HG03469 (cell line): ENCODE measurements at regions not wholly inside any gene's neighbourhood (a gene's known extent, or its start where the extent isn't known, plus 50 kb on each side); places are given as distances from the start of the nearest gene placed in this dataset.

Experiments used
- ATAC-seq: cut with Tn5 transposase; IDR thresholded peaks from one replicate; pipeline ENCODE4 v1.9.1; 2021; ENCODE audit warnings: mild to moderate bottlenecking, moderate library complexity, moderate number of reproducible peaks; ENCODE audit not compliant: unreplicated experiment

DNA sequence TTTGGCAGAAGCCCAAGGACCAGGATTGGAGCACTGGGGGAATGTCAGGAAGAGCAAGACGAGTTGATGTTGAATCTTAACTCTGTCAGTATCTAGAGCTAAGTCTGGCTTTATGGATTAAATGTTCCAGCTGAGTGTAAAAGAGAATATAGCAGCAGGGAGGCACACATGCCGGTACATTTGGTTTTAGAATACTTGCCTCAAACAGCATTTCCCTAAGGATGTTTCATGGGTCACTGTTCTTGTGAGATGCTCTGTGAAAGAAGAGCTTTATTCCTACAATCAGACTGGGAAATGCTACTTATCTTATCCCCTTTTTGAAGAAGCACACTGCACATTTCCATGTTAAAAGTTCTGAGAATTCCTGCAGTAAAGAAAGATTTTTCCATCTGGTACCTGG lies 440.3 kb upstream of the B3GALT2 start:
- ATAC-seq = no peak

DNA sequence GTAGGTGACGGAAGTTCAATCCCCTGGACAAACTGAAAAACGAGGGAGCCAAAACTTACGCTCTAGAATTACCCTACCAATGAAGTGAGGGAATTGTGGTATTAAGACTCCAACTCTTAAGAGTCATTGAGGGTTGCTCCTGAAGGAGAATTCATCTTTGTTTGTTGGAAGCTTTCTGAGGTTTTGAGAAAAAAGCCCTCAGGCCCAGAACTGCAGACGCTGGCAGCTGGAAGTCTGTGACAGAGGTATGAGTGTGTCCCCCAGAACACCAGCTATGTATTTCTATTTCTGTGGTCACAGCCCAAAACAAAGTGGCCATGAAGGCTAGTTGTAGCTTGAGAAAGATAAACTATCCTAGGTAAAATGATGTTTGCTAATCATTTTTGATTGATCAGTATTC lies 438.8 kb upstream of the B3GALT2 start:
- ATAC-seq = no peak

DNA sequence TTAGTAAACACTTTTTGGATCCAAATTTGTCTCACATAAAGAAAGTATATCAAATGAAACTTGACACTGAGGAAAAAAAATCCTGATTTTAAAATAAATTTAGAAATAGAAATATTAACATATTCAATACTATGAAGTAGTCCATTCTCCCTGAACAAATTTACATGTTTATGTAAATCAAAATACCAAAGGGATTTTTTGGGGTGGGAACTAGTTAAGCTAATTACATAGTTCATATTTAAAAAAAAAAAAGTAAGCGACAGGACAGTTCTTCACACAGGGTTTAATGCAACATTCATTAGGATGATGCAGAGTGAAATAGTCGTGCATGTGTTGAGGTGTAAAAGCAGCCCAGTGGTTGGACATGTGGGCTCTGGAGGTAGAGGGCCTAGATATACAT lies 433.5 kb upstream of the B3GALT2 start:
- ATAC-seq = no peak

DNA sequence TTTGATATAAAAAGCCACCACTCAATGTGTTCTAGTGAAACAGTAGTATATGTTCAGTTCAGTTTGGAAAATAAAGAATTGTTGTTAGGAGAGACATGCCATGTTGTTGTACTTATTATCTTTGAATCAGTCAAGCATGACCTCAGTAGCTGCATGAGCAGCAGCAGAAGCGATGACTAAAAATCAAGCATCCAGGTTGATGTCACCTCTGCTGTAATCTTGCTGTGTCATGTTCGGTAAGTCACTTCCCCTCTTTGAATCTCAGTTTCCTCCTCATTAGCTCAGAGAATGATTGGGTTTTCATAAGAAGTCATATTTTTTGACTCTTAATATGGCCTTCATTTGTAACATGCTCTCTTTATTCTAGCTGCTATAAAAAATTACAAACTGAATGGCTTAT lies 428.4 kb upstream of the B3GALT2 start:
- peak; percentile 79 for ATAC-seq

DNA sequence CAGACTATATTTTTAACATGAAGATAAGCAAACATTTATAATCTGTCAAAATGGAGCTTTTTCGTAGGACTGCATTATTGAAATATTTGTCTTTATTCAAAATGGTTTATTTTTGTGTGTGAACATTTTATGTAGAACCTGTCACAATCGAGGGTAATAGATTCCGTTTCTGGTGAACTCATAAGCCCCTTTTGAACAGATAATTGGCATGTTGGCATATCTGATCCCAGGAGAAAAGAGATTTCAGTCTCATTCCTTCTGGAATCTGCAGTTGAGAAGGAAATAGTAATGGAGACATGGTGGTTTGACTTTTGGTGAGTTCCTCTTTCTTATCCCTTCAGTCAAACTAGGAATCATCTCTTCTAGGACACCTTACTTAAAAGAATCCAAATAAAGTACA lies 427.9 kb upstream of the B3GALT2 start:
- ATAC-seq = no peak

DNA sequence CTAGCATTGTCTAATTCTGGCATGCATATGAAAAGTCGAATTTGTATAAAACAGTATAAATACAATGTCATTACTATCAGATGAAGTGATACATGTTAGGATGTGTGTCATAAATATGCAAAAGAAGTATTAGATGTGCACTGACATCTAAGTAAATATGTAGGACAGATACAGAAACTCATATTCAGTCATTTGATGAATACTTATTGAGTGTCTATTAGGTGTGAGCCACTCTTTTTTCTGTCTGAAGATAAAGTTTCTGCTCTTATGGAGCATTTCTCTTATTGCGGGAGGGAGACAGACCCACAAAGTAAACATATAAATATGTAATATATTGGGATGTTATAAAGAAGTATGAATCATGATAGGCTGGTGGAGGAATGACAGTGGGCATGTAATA lies 426.6 kb upstream of the B3GALT2 start:
- ATAC-seq = no peak

DNA sequence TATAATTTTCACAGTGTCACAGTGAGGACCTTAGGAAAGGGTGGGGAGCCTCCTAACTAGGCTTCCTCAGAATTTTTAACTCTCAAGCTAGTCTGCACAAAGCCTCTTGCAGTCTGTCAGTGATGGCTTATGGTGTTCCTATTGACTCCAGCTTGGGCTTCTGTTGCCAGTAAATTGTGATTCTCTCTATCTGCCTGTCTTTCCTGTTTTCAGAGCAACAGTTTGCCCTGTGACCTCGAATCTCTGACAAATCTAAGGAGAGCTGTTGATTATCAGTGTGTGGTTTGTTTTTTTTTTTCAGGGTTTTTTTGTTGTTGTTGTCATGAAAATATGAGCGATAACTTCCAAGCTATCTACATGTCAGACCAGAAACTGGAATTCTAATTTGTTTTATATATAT lies 423.2 kb upstream of the B3GALT2 start:
- no peak for ATAC-seq

DNA sequence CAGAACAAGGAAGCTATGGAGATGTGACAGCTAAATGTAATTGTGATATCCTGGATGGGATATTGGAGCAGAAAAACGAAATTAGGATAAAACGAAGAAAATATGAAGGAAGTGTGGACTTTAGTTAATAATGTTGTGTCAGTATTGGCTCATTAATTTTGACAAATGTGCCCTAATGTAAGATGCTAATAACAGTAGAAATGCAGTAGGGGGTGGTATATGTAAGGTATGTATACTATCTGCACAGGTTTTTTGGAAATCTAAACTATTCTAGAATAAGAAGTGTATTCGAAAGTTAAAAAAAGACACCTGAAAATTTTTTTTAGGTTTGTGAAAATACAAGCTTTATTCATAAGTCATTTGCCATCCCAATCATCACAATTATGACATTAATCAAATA lies 421.4 kb upstream of the B3GALT2 start:
- no peak for ATAC-seq

DNA sequence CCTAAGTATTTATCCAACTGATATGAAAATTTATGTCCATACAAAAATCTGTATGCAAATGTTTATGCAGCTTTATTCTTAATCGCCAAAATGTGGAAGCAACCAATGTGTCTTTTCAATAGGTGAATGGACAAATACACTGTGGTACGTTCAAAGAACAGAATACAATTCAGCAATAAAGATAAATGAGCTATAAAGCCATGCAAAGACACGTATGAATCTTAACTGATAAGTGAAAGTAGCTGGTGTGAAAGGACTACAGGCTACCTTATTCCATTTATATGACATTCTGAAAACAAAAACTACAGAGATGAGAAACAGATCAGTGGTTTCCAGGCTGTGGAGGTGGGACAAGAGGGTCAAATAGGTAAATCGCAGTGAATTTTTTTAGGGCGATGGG lies 419.6 kb upstream of the B3GALT2 start:
- ATAC-seq = no peak

DNA sequence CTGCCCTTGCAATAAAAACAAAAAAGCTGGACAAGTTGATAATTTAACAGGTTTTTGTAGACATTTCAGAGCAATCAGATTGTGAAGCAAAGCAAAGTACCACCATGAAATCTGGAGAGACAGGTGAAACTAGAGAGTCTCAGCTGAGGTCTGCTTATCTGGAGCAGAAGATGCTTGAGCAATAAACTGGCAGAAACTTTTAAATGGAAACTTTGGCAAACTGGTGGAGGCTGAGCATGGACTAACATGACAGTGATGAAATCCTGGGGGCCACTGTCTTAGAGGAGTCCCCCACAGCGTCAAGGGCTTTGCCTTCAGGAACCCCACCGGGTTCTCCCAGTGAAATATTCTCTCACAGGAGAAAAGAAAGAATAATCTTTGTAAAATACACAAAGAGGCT lies 416.3 kb upstream of the B3GALT2 start:
- no peak for ATAC-seq

DNA sequence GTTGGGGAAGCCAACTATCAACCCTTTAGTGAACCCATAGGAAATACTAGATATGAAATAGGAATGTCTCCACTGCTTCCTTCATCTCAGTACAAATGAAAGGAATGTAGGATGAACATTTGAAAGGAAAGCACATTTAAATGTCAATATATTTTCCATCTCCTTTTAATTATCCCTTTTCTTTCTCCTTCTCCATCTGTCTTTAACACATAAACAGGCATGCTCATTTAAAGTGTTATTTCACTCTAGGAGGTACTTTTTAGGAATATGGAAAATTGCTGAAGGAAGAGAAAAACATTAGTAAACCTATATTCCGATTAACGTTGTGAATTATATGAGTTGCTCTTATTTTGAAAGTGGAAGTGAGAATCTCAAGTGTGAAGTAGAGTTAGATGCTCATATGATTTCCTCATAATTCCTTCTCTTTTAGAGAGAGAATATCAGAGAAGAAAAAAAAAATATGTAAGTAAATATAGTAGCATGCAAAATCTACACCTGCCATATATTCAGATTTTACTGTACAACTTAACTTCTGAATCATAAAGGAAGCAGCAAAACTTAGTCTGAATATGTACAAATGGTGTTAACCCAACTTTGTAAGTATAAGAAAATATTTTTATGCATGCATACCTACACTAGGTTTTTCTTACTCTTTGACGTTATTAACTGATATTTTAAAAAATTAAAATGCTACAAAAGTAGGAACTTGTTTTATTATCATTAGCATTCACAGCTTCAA lies 406.9 kb upstream of the B3GALT2 start:
- ATAC-seq = no peak

DNA sequence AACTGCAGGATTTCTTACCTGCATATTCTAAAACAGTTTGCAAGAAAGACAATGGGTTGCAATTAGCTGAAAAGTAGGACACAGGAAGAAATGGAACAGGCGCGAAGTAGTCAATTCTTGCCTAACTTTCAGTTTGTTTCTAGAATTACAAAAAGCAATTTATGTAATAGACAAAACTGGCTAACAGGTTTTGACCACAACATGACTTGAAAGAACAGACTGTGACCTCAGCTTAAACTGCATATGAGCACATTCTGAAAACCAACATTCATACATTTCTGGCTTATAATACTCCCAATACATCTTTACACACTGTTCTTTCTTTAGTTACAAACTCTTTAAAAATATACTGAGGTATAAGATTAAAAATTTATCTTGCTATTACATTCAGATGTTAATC lies 405.9 kb upstream of the B3GALT2 start:
- ATAC-seq = no peak

DNA sequence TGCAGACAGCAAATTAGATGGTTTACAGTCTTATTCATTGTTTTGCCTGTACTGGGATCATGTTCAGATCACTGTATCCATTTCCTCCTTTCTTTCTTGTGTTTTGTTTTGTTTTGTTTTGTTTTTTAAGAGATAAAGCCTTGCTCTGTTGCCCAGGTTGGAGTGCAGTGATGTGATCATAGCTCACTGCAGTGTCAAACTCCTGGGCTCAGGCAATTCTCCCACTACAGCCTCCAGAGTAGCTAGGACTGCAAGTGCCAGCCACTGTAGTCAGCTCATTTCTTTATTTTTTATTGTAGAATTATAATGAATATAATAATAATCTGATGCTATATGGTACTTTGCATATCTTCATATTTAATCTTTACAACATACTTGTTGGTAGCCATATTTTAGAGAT lies 403.7 kb upstream of the B3GALT2 start:
- ATAC-seq = no peak

DNA sequence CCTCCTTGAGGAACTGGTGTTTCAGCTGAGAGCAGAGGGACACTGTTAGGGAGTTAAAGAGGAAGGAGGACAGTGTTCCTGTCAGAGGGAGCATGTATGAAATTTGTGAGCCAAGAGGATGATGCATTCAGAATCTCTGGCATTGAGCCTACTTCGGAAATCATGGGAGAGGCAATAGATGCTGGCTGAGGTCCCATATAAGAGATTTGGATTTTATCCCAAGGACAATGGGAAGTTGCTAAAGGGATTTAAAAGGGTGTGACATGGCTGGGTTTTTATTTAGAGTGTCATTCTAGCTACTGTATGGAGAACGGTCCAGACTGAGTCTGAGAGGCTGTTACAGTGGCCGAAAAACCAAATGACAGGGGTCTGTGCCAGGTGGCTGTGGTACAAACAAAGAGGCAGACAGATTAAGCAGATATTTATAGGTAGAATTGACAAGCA lies 403.2 kb upstream of the B3GALT2 start:
- no peak for ATAC-seq

DNA sequence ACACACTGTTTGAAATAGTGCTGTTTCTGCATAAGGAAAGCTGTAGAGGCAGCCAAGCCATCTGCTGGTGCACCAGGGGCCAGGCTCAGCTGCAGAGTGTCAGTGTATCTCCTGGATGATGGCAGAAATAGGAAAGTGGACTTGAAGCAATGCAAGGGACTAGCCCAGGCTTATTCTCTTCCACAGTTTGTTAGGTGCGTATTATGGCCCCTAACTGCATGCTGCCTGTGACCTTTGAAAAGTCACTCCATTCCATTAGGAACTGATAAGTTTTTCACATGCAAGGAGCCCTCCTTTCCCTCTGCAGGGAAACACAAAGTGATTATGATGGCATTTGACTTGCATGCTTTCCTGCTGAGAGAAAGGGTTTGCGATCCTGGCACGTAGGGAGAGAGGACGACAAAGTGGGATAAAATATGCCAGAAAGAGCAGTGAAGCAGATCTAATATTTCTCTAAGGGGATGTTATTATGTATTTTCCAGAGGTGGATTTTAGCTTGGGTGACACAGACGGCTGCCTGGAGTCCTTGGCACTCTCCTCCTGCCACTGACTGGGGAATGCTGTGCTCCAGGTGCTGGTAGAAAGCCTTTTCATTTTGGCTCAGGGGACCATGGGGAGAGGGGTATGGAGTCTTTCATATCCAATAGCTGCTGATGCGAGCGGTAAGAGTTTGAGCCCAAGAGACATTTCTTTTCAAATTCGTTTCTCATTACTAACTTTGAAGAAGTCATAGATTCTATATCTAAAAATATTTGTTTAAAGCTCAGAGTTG lies 402.1 kb upstream of the B3GALT2 start:
- ATAC-seq = no peak

DNA sequence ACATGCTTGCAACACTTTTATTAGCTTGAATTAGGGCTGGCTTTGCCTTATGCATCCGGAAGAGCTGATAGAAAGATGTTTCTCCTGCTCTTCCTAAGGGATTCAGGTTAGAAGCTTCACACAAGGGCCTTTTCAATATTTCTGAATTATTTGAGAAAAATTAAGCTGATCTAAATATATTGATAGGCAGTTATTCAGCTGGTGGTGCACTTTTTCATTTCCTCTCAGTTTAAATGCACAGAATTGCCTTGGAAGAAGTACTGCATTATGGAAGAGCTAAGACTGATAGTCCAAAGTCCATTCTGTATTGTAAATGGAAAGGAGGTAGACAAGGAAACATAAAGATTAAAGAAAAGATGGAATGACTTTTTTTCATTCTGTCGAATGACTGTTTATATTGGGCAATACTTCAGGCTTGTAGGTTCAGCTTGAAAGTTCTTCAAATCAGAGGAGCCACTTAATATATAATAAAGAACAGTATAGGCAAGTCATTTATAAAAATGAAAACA lies 398.4 kb upstream of the B3GALT2 start:
- no peak for ATAC-seq

DNA sequence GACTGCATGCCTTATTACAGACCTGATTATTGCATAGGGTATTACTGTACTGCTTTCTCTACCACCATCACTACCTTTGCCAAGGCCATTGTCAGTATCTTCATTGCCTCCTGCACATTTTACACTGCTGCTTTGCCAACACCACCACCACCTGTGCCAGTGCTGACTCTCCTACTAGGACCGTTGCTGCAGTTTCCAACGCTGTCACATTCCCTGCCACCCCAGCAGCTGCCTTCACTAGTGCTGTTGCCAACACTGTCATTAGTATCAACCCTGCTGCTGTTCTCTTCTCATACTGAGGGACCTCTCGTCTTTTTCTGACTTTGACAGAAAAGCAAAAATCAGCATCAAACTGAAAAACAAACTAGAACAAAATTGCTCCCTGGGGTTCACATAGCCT lies 394.9 kb upstream of the B3GALT2 start:
- no peak for ATAC-seq

DNA sequence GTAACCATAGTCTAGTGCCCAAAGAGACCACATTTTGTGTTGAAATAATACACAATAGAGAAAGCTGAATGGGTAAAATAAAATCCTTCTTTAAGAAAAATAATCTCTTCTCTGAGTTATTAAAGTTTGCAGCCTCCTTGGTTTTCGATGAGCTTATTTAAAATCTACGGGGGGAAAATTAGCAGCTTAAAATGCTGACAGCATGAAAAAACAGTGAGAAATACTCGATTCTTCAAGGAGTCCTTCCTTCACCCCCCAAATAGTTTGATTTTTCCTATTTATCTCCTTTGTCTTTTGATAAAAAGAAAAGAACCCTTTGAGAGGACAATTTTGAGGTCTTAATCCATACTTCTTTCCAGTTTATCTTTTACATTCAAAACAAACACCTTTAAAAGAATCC lies 394.0 kb upstream of the B3GALT2 start:
- no peak for ATAC-seq

DNA sequence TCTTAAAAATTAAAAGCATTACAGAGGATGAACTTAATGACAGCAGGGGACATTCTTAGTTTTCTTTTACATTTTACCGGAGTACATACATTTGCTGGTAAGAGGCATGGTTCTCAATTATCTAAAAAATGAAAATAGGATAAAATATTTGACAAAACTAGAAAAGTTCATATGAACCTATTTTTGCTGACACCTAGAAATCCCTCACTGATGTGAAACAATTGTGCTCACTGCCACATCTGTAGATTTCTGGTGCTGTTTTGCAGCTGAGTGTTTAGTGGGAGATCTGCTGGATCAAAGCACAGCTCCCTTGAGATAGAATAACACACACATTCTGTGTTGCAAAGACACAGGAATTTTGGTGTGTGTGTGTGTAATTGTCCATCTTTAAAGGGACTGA lies 392.9 kb upstream of the B3GALT2 start:
- no peak for ATAC-seq

DNA sequence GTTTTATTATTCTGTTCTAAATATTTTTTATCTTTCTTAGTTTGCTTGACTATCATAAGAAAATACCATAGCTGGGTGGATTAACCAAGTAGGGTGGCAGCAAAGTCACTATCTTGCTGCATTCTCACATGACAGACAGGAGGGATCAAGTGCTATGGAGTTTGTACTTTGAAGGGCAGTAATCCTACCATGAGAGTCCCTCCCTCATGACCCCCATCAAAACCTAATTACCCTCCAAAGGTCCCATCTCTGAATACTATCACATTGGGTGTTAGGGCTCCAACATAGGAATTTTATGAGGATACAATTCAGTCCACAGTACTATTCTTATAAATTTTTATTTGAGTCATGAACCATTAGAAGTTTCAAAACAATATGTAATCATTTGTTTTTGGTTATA lies 388.5 kb upstream of the B3GALT2 start:
- ATAC-seq = no peak

DNA sequence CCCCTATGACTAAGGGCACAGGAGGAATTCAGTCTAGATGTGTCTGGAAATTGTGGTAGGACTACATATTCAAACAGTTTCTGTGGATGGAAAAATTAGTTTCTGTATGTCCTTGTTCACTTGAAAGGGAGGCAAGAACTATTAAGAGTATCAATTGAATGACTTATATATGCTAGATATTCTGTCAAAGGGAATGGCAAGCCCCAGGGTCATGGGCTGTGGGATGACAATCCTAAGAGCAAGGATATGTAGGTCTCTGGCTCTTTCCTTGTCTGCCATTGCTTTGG lies 383.5 kb upstream of the B3GALT2 start:
- no peak for ATAC-seq

DNA sequence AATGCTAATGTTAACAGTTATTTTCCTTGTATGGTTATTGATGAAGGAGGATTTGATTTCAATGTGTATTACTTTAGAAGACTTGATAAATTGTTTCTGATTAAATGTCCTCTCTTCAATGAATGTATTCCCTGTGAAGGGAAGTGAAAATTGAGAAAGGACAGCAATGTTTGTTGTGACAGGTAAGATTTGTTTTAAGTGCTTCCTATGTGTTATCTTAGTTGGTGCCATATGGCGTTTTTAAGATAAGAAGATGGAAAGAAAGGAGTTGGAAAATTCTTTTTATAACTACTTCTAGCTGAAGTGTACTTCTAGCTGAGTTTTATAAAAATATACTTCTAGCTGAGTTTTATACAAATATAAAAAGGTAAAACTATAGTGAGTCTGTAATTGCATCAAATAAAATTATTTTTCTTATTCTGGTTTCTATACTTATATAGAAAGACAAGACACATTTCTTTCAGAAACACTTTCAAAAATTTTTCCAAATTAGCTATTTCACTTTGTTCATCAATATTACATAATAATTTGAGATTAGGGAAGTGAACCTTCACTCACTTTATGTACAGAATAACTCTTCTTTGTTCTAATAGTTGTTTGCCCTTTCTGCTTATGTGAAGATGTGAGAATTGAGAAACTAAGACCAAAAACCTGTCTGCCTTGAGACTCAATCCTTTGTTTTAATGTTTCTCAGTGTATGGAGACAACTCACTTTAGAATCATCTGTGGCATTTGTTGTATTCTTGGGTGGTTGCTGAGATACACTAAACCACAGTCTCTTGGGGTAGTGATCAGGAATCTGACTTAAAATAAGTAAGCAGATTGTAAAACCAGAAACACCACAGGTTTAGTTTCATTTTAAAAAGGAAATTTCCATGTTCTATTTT lies 382.9 kb upstream of the B3GALT2 start:
- ATAC-seq = no peak
